KG1 (cell line): ENCODE measurements at regions not wholly inside any gene's neighbourhood (a gene's known extent, or its start where the extent isn't known, plus 50 kb on each side); places are given as distances from the start of the nearest gene placed in this dataset.

Experiments
- DNase-seq: peaks from one replicate; lab custom pipeline; 2025; lab: John Stamatoyannopoulos, UW

- DNase-seq = no peak
Observed at GRCh38 chr15:77734306-77734705, 101.6 kb upstream of the LINGO1 start.

- DNase-seq = no peak
Observed at GRCh38 chr15:77733579-77734300, 101.0 kb upstream of the LINGO1 start.

DNA sequence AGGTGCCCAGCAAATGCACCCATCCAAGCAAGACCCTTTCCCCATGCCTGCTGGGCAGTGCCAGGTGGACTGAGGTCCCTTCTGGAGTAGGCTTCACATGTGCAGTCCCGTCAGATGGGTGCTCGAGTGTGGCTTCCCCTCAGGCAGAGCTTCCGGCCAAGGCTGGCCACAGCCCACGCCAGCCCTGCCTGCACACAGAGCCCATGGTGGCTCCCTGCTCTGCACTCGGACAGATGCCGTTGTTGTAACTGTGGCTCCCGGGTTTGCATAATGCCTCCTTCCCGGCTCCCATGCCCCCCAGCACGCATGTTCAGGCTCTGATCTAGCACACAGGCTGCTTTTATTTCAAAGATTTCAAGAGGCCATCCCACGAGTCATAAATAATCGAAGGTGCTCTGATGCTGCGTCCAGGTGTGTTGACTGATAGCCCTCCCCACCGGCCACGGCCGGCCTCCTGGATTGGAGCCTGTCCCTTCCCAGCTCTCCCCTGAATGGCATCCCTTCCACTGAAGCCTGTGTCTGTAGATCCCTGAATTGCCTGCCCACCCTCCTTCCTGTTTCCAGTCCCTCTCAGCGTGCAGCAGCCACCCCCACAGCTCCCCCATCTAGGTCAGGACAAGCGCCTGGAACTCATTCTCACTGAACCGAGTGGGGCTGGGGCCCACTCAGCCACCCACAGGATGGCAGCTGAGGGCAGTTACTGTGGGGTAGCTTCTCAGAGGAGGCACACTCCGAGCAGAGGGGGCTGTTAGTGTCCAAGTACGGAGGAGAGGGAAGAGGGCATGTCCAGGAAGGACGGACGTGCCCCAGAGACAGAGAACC, 100.0 kb upstream of the LINGO1 start:
- no peak for DNase-seq

DNA sequence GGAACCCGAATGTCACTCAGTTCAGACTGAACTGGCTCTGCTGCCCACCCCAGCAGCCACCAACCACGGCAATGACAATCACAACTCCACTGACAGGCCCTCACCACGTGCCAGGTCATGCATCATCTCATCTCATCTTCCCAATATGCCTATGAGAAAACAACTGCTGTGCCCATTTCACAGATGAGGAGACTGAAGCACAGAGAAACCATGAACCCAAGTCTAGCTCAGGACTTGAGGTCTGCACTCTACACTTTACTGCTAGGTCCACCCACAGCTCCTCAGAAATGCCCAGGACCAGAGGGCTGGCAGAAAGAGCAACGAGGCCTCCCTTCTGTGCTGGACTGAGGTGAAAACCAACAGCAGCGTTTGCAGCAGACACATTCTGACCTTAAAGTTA, 99.2 kb upstream of the LINGO1 start:
- no peak for DNase-seq

- DNase-seq = no peak
Observed at GRCh38 chr15:77731067-77731466, 98.4 kb upstream of the LINGO1 start.

DNA sequence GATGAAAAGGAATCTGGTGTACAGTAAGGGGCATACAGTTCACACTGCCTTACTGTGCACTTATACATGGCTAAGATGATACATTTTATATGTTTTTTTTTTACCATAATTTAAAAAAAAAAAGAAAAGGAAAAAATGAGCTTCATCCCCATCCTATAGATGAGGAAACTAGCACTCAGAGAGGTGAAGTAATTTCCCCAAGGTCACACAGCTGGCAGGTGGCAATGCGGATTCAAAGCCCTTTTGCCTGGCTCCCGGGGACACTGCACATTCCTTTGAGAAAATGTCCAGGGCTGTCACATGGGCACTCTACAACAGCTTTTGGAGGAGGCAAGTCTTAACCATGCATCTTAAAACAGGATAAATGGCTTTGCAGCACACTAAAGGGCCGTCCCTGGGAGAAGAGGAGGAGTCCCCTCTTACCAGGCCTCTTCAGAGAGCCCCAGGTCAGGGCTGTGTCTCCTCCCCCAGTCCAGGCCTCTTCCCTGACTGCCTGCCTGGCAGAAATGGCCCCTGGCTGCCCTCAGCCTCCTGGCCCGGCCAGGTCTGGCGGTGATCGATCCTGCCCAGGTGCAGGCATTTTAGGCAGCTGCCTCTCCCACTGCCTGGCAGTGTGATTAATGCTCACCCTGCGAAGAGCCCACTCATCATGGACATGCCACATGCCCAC, 95.1 kb upstream of the LINGO1 start:
- DNase-seq = no peak

GRCh38 chr15:77724715-77725114, 92.0 kb upstream of the LINGO1 start:
- DNase-seq = no peak

DNA sequence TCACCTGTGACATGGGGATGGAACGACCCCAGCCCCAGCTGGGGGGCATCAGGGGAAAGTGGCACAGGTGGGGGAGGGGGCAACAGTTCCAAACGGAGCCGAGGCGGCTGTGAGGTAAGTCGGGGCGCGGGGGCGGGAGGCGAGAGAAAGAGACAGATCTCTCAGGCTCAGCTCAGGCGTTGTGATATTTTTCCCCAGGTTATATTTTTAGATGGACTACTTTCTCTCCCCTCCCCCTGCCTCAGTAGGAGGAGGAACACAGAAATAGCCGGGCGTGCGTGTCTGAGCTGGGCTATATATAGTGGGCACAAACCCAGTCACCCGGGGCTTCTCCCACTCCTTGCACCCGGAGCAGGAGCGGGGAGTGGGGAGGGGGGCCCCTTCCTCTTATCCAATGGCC, 91.0 kb upstream of the LINGO1 start:
- DNase-seq = no peak

DNA sequence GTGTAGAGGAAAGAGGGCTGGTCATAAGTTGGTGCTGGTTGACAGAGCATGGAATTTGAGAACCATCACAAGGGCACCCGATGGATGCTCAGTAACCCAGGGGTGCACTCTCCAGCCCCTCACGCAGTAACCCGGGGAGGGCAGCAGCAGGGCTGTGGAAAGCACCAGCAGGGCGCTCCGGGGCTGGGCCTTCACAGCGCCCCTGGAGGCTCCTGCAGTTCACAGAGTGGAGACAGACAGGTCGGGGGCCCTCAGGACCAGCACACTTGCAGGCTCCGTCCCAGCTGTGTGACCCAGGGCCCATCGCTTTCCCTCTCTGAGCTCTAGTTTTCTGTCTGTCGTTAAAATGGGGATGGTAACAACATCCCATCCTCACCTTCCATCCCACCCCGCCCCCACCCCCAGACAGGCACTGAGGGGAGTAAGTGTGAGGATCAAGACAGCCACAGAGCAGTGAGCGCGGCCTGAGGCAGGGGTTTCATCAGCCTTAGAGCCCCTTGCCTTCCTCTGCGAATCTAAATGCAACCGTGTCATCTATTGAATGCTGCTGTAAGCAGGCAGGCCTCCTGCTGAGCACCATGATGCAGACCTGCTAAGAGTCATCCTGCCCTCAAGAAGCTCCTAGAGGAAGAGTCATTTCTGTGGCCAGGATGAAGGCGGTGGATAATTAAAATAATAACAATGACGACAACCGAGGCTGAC, 90.2 kb upstream of the LINGO1 start:
- no peak for DNase-seq

DNA sequence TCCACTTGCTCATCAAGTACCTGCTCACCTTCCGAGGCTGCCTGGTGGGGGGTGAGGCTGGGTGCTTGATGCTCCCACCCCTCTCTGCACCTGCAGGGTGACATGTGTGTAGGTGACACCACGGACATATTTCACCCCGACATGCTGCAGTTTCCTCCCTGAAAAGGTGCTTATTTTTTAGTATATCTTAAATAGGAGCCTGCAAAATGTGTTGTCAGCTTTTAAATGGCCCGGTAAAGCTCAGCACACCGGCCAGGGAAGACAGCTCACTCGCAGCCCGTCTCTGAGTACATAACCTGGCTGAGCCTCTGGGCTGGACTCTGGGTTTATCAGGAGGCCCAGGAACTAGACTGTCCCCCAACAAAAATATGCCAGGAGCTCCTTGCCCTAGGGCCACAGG, 89.3 kb upstream of the LINGO1 start:
- no peak for DNase-seq

DNA sequence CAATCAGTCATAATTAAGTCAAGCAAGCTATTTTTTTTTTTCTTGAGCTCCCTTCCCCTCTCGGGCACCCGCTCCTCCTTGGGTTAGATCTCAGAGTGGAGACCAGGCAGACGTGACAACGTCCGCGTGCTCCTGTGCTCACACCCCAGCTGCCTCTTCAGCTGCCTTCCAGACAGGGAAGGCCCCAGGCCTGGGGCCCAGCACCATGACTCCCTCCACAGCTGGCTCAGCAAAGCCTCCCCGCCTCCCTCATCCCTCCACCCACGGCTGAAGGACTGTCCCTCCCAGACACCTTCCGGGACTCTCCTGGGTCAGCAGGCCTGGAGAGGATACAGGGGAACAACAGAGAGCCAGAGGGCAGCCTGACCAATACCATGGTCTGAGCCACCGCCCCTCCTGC, 87.9 kb upstream of the LINGO1 start:
- DNase-seq = no peak

DNA sequence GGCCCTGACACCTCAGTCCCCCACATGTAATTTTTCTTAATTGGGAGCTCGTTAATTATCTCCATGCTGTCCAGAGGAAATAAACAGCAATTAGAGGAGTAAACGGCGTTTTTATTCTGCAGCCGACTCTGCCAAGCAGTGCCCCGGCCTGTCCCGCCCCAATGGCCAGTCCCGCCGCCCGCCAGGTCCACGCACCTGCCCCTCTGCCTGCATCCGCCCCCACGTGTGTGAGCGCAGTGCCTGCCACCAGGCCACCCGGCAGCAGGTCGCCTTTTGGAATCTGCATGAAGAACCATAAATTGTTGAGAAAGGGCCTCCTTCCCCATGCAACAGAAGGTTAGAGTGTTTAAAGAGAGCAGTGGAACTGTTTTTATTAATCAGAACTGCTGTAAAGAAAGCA, 87.5 kb upstream of the LINGO1 start:
- no peak for DNase-seq

DNA sequence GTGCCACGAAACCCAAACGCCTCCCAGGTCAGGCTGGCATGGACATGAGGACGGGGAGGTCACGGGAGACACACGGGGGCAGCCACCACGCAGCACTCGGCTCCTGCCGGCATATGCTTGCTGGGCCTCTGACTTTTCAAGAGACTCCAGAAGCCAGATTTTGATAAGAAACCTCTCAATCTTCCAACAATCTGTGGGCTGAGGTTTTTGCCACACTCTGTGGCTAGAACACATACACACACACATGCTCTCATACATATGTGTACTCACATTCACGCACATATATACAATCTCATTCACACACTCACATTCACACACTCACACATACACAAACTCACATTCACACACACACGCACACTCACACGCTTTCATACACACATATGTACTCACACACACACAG, 86.7 kb upstream of the LINGO1 start:
- DNase-seq = no peak

DNA sequence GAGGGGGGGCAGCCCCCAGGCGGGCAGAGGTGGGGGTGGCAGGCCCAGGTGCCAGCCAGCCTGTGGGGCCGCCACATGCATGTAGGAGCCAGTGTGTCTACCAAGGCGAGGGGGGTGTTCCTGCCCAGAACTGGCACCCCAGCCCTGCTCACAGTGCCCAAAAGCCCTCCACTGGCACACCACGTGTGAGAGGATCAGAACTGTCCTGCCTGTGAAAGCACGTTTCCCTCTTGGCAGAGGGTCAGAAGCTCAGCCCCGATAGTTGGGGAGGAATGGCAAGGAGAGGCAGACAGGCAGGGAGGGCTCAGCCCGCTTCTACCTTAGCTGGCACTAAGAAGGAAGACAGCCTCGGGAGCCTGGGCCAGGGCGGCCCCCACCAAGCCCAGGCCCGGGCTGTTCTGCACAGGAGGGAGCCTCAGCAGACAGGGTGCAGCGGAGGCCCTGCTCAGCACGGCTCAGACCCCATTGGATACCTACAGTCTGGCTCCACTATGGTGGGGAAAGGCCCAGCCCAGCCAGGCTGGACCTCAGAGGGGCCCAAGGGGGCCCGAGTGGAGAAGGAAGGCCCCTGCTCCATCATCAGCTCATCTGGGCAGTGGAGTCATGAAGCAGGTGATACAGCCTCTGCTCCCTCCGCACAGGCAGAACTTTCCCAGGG, 84.8 kb upstream of the LINGO1 start:
- no peak for DNase-seq

DNA sequence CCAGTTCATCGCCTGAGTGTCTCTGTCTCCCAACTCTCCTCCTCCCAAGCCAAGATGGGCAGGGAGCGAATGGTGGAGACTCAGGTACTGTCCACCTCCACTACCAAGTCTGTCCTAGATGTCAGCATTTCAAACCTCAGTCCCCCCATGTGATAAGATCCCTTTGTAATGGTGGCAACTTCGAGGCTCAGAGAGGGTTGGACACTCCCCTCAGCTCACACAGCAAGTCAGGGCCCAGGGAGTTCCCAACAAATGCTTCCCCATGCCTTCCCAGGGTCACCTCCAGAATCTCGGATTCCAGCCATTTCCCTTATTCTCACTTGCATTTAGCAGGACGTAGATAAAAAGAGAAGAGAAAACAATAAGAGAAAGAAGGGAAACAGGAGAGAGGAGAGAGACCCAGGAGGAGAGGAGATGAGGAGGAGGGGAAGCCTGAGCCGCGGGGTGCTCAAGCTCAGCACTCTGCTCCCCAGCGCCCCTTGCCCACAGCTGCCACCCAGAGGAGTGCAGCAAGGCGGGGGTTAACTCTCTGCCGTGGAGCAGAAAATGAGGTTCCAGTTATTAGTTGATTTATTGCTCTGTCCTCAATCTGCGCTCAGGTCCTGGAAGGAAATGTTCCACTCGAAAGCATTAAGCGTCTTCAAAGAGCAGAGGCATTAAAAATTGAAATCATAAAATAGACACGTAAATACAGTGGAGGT, 84.1 kb upstream of the LINGO1 start:
- no peak for DNase-seq

DNA sequence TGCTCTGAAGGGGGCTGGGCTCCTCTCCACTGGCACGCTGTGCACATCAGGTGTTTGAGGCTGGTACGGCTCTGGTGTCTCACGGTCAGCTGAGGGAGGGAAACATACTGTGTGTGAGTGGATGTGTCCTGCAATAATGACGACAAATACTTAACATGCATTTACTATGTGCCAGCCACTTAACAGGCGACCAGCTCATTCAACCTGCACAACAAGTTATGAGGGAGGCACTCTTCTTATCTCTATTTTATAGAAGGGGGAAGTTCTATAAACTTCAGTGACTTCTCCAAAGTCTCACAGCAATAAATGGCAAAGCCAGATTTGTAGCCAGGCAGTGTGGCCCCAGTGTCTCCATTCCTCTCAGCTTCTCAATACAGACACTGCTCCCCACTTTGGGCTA, 83.1 kb upstream of the LINGO1 start:
- no peak for DNase-seq

DNA sequence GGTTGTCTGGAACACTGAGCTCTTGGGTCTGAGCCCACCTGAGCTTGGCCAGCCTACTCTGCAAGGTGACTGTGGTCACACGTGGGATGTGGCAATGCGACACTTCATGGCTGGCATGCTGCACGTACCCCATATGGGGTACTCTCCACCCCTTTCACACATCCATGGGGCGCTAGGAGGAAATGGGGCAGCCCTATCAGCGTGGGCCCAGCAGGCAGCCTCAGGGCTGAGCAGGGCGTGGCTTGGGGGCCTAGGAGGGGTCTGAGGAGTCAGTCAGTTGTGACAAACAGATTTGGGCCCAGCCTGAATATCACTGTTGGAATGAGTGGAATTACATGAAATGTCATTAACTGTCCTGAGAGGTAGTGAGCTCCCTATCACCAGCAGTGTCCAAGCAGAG, 82.3 kb upstream of the LINGO1 start:
- no peak for DNase-seq

DNA sequence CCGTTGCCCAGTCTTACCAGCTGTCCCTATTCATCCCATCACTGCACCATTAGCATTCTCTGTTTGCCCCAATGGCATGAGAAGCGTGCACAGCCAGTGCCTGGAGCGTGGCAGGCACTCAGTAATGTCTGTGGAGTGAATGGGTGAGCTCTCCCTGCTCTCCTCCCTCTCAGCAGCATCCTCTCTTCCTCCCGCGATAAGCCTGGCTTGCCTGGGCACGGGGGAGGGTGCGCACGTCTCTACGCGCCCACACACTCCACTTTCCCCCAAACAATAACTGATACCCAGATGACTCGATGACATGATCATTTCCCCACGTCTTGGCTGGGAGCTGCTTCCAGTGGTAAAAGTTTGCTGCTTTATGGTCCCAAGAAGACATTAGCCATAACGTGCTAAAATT, 81.8 kb upstream of the LINGO1 start:
- DNase-seq = no peak

DNA sequence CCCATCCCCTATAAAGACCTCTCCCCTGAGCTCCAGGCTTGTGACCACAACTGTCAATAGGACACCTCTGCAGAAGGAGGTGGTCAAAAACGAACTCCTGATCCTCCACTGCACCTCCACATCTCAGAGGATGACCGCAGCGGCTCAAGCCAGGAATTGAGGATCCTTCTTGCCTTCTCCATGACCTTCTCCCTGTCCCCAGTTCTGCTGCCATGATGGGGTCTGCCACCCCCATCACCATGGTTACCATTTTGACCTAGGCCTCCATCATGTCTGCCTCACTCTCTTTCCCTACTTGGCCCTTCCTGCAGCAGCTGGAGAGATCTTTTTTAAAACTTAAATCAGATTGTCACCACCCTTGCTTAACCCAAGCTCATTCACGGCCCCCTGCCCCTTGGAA, 81.3 kb upstream of the LINGO1 start:
- DNase-seq = no peak

DNA sequence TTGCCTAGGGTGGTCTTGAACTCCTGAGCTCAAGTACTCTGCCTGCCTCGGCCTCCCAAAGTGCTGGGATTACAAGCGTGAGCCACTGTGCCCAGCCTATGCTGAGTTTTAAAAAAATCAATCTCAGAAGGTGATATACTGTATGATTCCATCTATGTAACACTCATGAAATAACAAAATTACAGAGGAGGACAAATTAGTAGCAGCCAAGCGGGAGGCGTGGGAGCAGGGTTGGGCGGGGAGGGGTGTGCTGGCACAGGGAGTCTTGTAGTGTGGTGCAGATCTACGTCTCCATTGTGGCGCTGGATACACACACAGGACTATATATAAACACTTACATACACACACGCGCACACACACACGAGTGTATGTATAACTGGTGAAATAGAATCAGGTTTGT, 80.6 kb upstream of the LINGO1 start:
- DNase-seq = no peak

DNA sequence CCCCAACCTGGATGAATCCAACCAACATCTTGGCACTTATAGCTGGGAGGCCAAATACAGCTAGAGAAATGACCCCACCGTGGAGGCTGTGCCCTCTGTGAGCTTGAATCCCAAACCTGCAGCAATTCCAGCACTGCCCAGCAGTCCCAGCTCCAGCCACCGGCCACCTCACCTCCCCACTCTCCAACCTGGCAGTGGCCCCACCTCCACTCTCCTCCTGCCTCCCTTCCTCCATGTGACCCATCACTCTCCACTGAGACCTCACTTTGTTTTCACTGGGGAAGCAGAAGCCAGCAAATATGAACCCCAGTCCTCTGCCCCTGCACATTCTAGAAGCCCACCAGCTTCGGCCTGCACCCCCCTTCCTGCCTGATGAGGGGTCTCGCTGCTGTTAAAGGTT, 79.7 kb upstream of the LINGO1 start:
- no peak for DNase-seq
